ENCODE measurements at regions not wholly inside any gene's neighbourhood (a gene's known extent, or its start where the extent isn't known, plus 50 kb on each side); places are given as distances from the start of the nearest gene placed in this dataset.

- H3K27me3 Mint-ChIP-seq (ENCODE audit: low read depth): no peaks in the 10 kb centered on the region
- TF ChIP-seq CTCF (IDR thresholded peaks at IDR 0.05; ENCODE audit: unreplicated experiment in 3 of 3): no peak
- H3K36me3 Mint-ChIP-seq (ENCODE audit: low read depth): no peaks in the 10 kb centered on the region
- no peaks in the 10 kb centered on the region for H3K4me1 Mint-ChIP-seq
- no peak overlapping the region for H3K4me3 Mint-ChIP-seq
- no peak overlapping the region for H3K27ac Mint-ChIP-seq
- H3K9me3 Mint-ChIP-seq: peaks cover 5% of the 10 kb centered on the region
These were observed 225.0 kb upstream of the ARID2 start for GRCh38 chr12:45504316-45505010.

GRCh38 chr12:45509187-45509586 lies 220.3 kb upstream of the ARID2 start:
- no peak for TF ChIP-seq CTCF (IDR thresholded peaks at IDR 0.05; ENCODE audit: unreplicated experiment in 3 of 3)
- Mint-ChIP-seq H3K4me3 (no peak overlapping the region), H3K27me3 (ENCODE audit: low read depth) (no peaks in the 10 kb centered on the region), H3K36me3 (ENCODE audit: low read depth) (no peaks in the 10 kb centered on the region), H3K4me1 (no peaks in the 10 kb centered on the region), H3K9me3 (peaks cover 10% of the 10 kb centered on the region), H3K27ac (no peak overlapping the region)

GRCh38 chr12:45509621-45510020 lies 219.9 kb upstream of the ARID2 start:
- H3K36me3 Mint-ChIP-seq (ENCODE audit: low read depth): no peaks in the 10 kb centered on the region
- no peak overlapping the region for H3K4me3 Mint-ChIP-seq
- H3K4me1 Mint-ChIP-seq: no peaks in the 10 kb centered on the region
- H3K9me3 Mint-ChIP-seq: peaks cover 10% of the 10 kb centered on the region
- no peak for TF ChIP-seq CTCF (IDR thresholded peaks at IDR 0.05; ENCODE audit: unreplicated experiment in 3 of 3)
- H3K27me3 Mint-ChIP-seq (ENCODE audit: low read depth): no peaks in the 10 kb centered on the region
- no peak overlapping the region for H3K27ac Mint-ChIP-seq

- H3K27me3 Mint-ChIP-seq (ENCODE audit: low read depth): no peaks in the 10 kb centered on the region
- no peaks in the 10 kb centered on the region for H3K36me3 Mint-ChIP-seq (ENCODE audit: low read depth)
- H3K27ac Mint-ChIP-seq: no peak overlapping the region
- no peak for TF ChIP-seq CTCF (IDR thresholded peaks at IDR 0.05; ENCODE audit: unreplicated experiment in 3 of 3)
- H3K9me3 Mint-ChIP-seq: peaks cover 5% of the 10 kb centered on the region
- H3K4me1 Mint-ChIP-seq: no peaks in the 10 kb centered on the region
- no peak overlapping the region for H3K4me3 Mint-ChIP-seq
These were observed 212.1 kb upstream of the ARID2 start for GRCh38 chr12:45517381-45517780.

- TF ChIP-seq CTCF (IDR thresholded peaks at IDR 0.05; ENCODE audit: unreplicated experiment in 3 of 3): no peak
- no peaks in the 10 kb centered on the region for H3K4me1 Mint-ChIP-seq
- H3K9me3 Mint-ChIP-seq: peaks cover 14% of the 10 kb centered on the region
- no peak overlapping the region for H3K27ac Mint-ChIP-seq
- no peaks in the 10 kb centered on the region for H3K27me3 Mint-ChIP-seq (ENCODE audit: low read depth)
- no peak overlapping the region for H3K4me3 Mint-ChIP-seq
- H3K36me3 Mint-ChIP-seq (ENCODE audit: low read depth): peaks cover 5% of the 10 kb centered on the region
These were observed 210.9 kb upstream of the ARID2 start for GRCh38 chr12:45518291-45519235.

Data from nephron (organoid).